GM12865 (cell line): ENCODE measurements at regions not wholly inside any gene's neighbourhood (a gene's known extent, or its start where the extent isn't known, plus 50 kb on each side); places are given as distances from the start of the nearest gene placed in this dataset.
"Not testable (repeated sequence)": the region's sequence is repeated elsewhere in the genome, so short reads cannot be mapped to it uniquely, and the experiment has no call there.

Source experiments
- DNase-seq: peaks from one replicate; pipeline ENCODE4 v3.0.0; 2010; ENCODE audit warnings: low read depth
- H3K4me3 ChIP-seq: 2 replicates; pipeline ENCODE4 v1.5.1; 2011; ENCODE audit warnings: mild to moderate bottlenecking, low read depth, low read length, control low read depth
- TF ChIP-seq, protein P1 (sequence below): IDR thresholded peaks from 2 replicates; pipeline ENCODE4 v1.5.1; 2011; ENCODE audit warnings: low read length, control low read depth, low read depth, inconsistent platforms; ENCODE audit not compliant: insufficient read depth; ENCODE audit errors: missing control alignments

DNA sequence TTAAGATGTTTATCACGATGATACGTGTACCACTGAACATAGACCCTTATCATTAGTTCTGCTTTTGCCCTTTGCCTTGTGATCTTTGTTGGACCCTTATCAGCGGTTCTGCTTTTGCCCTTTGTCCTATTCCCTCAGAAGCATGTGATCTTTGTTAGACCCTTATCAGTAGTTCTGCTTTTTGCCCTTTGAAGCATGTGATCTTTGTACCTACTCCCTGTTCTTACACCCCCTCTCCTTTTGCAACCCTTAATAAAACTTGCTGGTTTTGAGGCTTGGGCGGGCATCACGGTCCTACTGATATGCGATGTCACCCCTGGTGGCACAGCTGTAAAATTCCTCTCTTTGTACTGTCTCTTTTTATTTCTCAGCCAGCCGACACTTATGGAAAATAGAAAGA lies 117.0 kb downstream of the SDHAF3 start:
- H3K4me3 ChIP-seq, DNase-seq: not testable (repeated sequence)

DNA sequence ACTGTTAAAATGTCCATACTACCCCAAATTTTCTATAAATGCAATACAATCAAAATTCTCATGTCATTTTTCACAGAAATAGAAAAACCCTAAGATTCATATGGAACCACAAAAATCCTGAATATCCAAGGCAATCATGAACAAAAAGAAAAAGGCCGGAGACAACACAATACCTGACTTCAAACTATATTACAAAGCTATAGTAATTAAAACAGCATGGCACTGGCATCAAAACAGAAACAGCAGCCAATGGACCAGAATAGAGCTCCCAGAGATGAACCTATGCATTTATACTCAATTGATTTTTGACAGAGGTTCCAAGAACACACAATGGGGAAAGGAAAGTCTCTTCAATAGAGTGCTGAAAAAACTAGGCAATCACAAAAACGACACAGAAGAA lies 128.8 kb downstream of the SDHAF3 start:
- DNase-seq: no peak
- H3K4me3 ChIP-seq: no peak overlapping the region
- TF ChIP-seq, protein P1, sequence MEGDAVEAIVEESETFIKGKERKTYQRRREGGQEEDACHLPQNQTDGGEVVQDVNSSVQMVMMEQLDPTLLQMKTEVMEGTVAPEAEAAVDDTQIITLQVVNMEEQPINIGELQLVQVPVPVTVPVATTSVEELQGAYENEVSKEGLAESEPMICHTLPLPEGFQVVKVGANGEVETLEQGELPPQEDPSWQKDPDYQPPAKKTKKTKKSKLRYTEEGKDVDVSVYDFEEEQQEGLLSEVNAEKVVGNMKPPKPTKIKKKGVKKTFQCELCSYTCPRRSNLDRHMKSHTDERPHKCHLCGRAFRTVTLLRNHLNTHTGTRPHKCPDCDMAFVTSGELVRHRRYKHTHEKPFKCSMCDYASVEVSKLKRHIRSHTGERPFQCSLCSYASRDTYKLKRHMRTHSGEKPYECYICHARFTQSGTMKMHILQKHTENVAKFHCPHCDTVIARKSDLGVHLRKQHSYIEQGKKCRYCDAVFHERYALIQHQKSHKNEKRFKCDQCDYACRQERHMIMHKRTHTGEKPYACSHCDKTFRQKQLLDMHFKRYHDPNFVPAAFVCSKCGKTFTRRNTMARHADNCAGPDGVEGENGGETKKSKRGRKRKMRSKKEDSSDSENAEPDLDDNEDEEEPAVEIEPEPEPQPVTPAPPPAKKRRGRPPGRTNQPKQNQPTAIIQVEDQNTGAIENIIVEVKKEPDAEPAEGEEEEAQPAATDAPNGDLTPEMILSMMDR: no peak

DNA sequence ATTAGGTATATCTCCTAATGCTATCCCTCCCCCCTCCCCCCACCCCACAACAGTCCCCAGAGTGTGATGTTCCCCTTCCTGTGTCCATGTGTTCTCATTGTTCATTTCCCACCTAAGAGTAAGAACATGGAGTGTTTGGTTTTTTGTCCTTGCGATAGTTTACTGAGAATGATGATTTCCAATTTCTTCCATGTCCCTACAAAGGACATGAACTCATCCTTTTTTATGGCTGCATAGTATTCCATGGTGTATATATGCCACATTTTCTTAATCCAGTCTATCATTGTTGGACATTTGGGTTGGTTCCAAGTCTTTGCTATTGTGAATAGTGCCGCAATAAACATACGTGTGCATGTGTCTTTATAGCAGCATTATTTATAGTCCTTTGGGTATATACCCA lies 140.7 kb downstream of the SDHAF3 start:
- H3K4me3 ChIP-seq, DNase-seq: not testable (repeated sequence)

DNA sequence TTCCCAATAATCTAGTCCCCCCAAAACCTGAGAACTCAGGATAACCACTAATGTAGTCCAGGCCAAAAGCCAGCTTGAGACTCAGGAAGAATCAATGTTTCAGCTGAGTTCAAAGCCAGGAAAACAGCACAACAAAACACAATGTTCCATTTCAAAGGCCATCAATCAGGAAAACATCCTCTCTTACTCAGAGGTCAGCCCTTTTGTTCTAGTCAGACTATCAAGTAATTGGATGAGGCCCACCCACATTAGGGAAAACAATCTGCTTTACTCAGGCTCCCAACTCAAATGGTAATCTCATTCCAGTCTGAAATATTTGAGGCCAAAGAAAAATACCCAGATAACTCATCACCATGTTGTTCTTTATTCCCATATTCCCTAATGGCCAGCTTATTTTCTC lies 152.2 kb downstream of the SDHAF3 start:
- no peak overlapping the region for H3K4me3 ChIP-seq
- DNase-seq: no peak
- TF ChIP-seq, protein P1: no peak

DNA sequence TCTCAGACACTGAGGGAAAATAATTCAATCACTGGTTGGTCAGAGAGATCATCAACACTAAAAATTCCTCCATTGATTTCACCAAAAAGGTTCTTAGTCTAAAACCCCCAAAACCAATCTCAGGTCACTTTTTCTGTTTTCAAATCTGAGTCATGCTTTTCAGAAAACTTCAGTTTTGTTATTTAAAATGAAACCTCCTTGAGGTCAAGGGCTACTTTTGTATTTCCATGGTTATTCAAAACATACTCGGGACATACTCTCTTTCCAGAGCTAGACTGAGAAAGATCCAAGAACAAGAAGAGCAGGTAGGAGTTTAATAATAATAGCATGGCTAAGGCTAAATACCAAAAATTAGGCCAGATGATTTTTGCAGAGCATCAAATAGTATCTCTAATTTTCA lies 152.8 kb downstream of the SDHAF3 start:
- no peak overlapping the region for H3K4me3 ChIP-seq
- TF ChIP-seq, protein P1: no peak
- DNase-seq: no peak

DNA sequence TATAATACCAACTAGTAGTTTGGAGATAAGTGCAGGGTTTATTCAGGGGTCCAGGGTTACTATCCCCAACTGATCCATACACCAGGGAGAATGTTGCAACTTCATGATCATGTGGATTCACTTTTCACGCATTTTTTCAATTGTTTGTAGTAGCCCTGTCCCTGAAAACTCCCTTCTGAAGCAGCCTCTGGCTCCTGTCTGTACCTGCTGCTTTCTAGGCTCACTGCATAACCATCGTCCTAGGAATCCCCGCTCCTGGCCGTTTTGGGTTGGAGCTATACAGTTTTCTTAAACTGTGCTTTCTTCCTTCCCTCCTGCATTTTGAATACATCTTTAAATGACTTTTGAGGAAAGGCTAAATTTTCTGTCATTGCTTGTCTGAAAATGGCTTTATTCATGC lies 154.1 kb downstream of the SDHAF3 start:
- no peak overlapping the region for H3K4me3 ChIP-seq
- no peak for DNase-seq
- TF ChIP-seq, protein P1: no peak

DNA sequence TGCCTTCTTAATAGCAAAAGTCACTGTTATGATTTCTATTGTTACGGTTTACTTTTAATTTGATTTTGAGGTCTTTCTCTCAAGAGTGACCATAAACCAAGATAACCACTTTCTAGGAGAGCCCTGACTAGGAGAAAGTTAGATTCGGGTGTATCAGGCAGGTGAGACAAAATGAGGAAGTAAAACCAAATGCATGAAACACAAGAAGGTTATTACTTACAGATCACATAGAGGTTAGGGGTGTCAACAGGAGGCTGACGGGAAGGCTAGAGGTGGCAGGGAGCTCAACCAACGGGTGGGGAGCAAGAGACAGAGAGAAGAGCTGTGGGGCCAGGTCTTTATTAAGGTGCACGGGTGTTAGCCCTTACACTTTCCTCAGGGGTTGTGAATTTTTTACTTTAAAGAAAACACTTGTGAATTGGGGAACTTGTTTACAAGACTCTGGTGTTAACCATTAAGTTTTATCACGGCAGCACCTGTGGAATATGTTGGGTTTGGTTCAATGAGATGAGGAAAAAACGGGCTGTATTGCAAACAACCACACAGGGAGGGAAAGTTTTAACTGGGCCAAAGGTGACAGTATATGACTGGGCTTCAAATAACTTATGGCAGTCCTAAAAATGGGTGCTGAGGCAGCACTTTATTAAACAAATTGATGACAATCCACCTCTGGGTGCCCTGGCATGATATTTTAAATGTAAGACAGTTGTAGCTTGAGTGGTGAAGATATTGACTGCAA lies 154.9 kb downstream of the SDHAF3 start:
- no peak overlapping the region for H3K4me3 ChIP-seq
- peak; percentile 18 for DNase-seq
- TF ChIP-seq, protein P1: no peak

DNA sequence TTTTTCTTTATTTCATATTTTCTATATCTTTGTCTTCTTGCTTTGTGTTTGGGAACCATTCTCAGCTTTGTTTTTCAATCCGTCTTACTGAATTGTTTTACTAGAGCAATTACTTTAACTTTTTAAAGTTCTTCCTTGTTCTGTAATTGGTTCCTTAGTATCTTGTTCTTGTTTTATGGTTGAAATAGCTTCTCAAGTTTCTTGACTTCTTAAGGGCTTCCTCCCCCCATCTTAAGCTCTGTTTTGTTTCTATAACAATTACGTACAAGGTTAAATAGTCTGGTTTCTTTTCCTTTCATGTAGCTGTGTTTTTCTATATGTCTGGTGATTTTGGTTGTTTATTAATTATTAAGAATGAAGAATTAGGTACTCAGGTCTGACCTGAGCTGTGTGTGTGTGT lies 158.0 kb downstream of the SDHAF3 start:
- no peak for DNase-seq
- TF ChIP-seq, protein P1: no peak

More for the DNA sequence above, 158.0 kb downstream of the SDHAF3 start:
- H3K4me3 ChIP-seq: no peak overlapping the region
